H9 (cell line): ENCODE measurements at regions not wholly inside any gene's neighbourhood (a gene's known extent, or its start where the extent isn't known, plus 50 kb on each side); places are given as distances from the start of the nearest gene placed in this dataset.

ENCODE experiments used
- DNase-seq: peaks from one replicate; pipeline ENCODE4 v3.0.0-alpha.2; 2017
- H2AFZ ChIP-seq: one replicate; pipeline ENCODE4 v1.6.1; 2013; ENCODE audit warnings: mild to moderate bottlenecking, low read length, control low read depth, moderate library complexity
- H2AK5ac ChIP-seq: 2 replicates; pipeline ENCODE4 v1.6.1; 2013; ENCODE audit warnings: low read length, control low read depth, mixed read lengths; ENCODE audit not compliant: insufficient read length
- H2BK120ac ChIP-seq: one replicate; pipeline ENCODE4 v1.6.1; 2013; ENCODE audit warnings: low read depth, mild to moderate bottlenecking, low read length, control low read depth, inconsistent platforms; ENCODE audit not compliant: poor library complexity, severe bottlenecking
- H2BK12ac ChIP-seq: 2 replicates; pipeline ENCODE4 v1.6.1; 2013; ENCODE audit warnings: low read length, control low read depth, mixed read lengths, low read depth; ENCODE audit not compliant: insufficient read length
- H2BK15ac ChIP-seq: 2 replicates; pipeline ENCODE4 v1.6.1; 2013; ENCODE audit warnings: low read depth, low read length, control low read depth
- H2BK20ac ChIP-seq: one replicate; pipeline ENCODE4 v1.6.1; 2013; ENCODE audit warnings: low read depth, mild to moderate bottlenecking, low read length, control low read depth, inconsistent platforms; ENCODE audit not compliant: poor library complexity, severe bottlenecking
- H2BK5ac ChIP-seq: 2 replicates; pipeline ENCODE4 v1.6.1; 2013; ENCODE audit warnings: low read length, control low read depth, mixed read lengths; ENCODE audit not compliant: insufficient read length
- H3K14ac ChIP-seq: 2 replicates; pipeline ENCODE4 v1.6.1; 2013; ENCODE audit warnings: low read length, control low read depth; ENCODE audit not compliant: insufficient read depth
- H3K18ac ChIP-seq: 2 replicates; pipeline ENCODE4 v1.6.1; 2013; ENCODE audit warnings: low read depth, mild to moderate bottlenecking, mixed read lengths, low read length, control low read depth; ENCODE audit not compliant: insufficient read length
- H3K23ac ChIP-seq: 2 replicates; pipeline ENCODE4 v1.6.1; 2013; ENCODE audit warnings: low read length, control low read depth, mixed read lengths, low read depth; ENCODE audit not compliant: insufficient read length
- H3K23me2 ChIP-seq: 2 replicates; pipeline ENCODE4 v1.6.1; 2013; ENCODE audit warnings: low read depth, mild to moderate bottlenecking, mixed read lengths, low read length, control low read depth; ENCODE audit not compliant: insufficient read length, poor library complexity, severe bottlenecking
- H3K27ac ChIP-seq: 2 replicates; pipeline ENCODE4 v1.5.1; 2013; ENCODE audit warnings: low read length, control low read depth, mixed read lengths, low read depth; ENCODE audit not compliant: insufficient read length
- H3K27me3 ChIP-seq: 2 replicates; pipeline ENCODE4 v1.6.1; 2013; ENCODE audit warnings: low read length, control low read depth, inconsistent platforms; ENCODE audit not compliant: insufficient read depth
- H3K4ac ChIP-seq: 2 replicates; pipeline ENCODE4 v1.6.1; 2013; ENCODE audit warnings: low read depth, mild to moderate bottlenecking, control low read depth, inconsistent platforms, low read length, moderate library complexity
- H3K4me1 ChIP-seq: 2 replicates; pipeline ENCODE4 v1.6.1; 2013; ENCODE audit warnings: low read length, control low read depth, inconsistent platforms; ENCODE audit not compliant: insufficient read depth
- H3K4me2 ChIP-seq: 2 replicates; pipeline ENCODE4 v1.6.1; 2013; ENCODE audit warnings: low read length, control low read depth, mixed read lengths; ENCODE audit not compliant: insufficient read length, insufficient read depth
- H3K56ac ChIP-seq: 2 replicates; pipeline ENCODE4 v1.6.1; 2013; ENCODE audit warnings: low read depth, mild to moderate bottlenecking, mixed read lengths, low read length, control low read depth; ENCODE audit not compliant: insufficient read length
- H3K79me1 ChIP-seq: 2 replicates; pipeline ENCODE4 v1.6.1; 2013; ENCODE audit warnings: low read depth, mild to moderate bottlenecking, moderate library complexity, low read length, control low read depth, inconsistent platforms; ENCODE audit not compliant: insufficient read depth, poor library complexity, severe bottlenecking
- H3K79me2 ChIP-seq: 2 replicates; pipeline ENCODE4 v1.6.1; 2013; ENCODE audit warnings: low read length, control low read depth, inconsistent platforms; ENCODE audit not compliant: insufficient read depth
- H3K9ac ChIP-seq: 2 replicates; pipeline ENCODE4 v1.6.1; 2013; ENCODE audit warnings: low read length, control low read depth, mixed read lengths; ENCODE audit not compliant: insufficient read length; ENCODE audit errors: extremely low read depth
- H3K9me3 ChIP-seq: one replicate; pipeline ENCODE4 v1.6.1; 2013; ENCODE audit warnings: low read depth, low read length, inconsistent platforms; ENCODE audit not compliant: control insufficient read depth
- H3T11ph ChIP-seq: one replicate; pipeline ENCODE4 v1.6.1; 2013; ENCODE audit warnings: mild to moderate bottlenecking, low read length, control low read depth, inconsistent platforms
- H4K20me1 ChIP-seq: one replicate; pipeline ENCODE4 v1.6.1; 2013; ENCODE audit not compliant: control insufficient read depth, insufficient read length, insufficient read depth
- H4K5ac ChIP-seq: 2 replicates; pipeline ENCODE4 v1.6.1; 2013; ENCODE audit warnings: low read depth, mild to moderate bottlenecking, mixed read lengths, low read length, control low read depth; ENCODE audit not compliant: insufficient read length
- H4K8ac ChIP-seq: replicated peaks from 2 replicates; pipeline ENCODE4 v1.6.1; 2013; ENCODE audit warnings: low read length, control low read depth, mixed read lengths, low read depth; ENCODE audit not compliant: insufficient read length
- H4K91ac ChIP-seq: 2 replicates; pipeline ENCODE4 v1.6.1; 2013; ENCODE audit warnings: low read depth, mild to moderate bottlenecking, moderate library complexity, mixed read lengths, low read length, control low read depth; ENCODE audit not compliant: insufficient read length
- H3K27ac Mint-ChIP-seq, 3 experiments: 2 replicates in 2 of 3; 3 replicates in 1 of 3; pipeline ENCODE4 v1.8.0; 2020 to 2021; ENCODE audit warnings: mixed read lengths in 3 of 3, mild to moderate bottlenecking in 1 of 3, moderate library complexity in 1 of 3
- H3K27me3 Mint-ChIP-seq: 2 replicates; pipeline ENCODE4 v1.8.0; 2021; ENCODE audit warnings: low read depth, mild to moderate bottlenecking, moderate library complexity, mixed read lengths
- H3K36me3 Mint-ChIP-seq, 3 experiments: 2 replicates in 2 of 3; 3 replicates in 1 of 3; pipeline ENCODE4 v1.8.0; 2020 to 2021; ENCODE audit warnings: low read depth in 3 of 3, mixed read lengths in 3 of 3; ENCODE audit not compliant: insufficient read depth in 1 of 3
- H3K4me1 Mint-ChIP-seq, 2 experiments: 2 replicates each; pipeline ENCODE4 v1.8.0; 2020; ENCODE audit warnings: mixed read lengths in 2 of 2
- H3K4me3 Mint-ChIP-seq, 2 experiments: 2 replicates in 1 of 2; 3 replicates in 1 of 2; pipeline ENCODE4 v1.8.0; 2020 to 2021; ENCODE audit warnings: mild to moderate bottlenecking in 2 of 2, mixed read lengths in 2 of 2, moderate library complexity in 1 of 2
- H3K9me3 Mint-ChIP-seq, 2 experiments: 2 replicates in 1 of 2; 3 replicates in 1 of 2; pipeline ENCODE4 v1.8.0; 2020; ENCODE audit warnings: mild to moderate bottlenecking in 2 of 2, mixed read lengths in 2 of 2, moderate library complexity in 1 of 2
- CTCF ChIP-seq: fragments of 200-600 bp; sonication (generic); conservative IDR thresholded peaks from 3 replicates; pipeline ENCODE4 v1.8.0; 2021; ENCODE audit warnings: antibody characterized with exemption, mild to moderate bottlenecking
- WGBS: extraction: QIAGEN DNeasy Blood & Tissue Kit; methylation state at CpG from one replicate; pipeline ENCODE4 v1.1.7; 2013; ENCODE audit warnings: missing lambda C conversion rate, low lambda C conversion rate, mixed read lengths; ENCODE audit not compliant: insufficient read length; ENCODE audit errors: extremely low coverage; 5-methylcytosine and 5-hydroxymethylcytosine counted together

- Histone ChIP-seq H3K56ac (no peak overlapping the region), H2AFZ (no peak overlapping the region)
Measured at GRCh38 chr15:66617137-66618090, 51.6 kb upstream of the LCTL start.

More at GRCh38 chr15:66617137-66618090, 51.6 kb upstream of the LCTL start:
- Histone ChIP-seq H4K20me1 (no peaks in the 10 kb centered on the region), H3K9ac (no peak overlapping the region), H3K27me3 (no peaks in the 10 kb centered on the region; the same call in 1 of the 2 replicates), H2BK15ac (no peak overlapping the region), H3K4me1 (peaks cover 6% of the 10 kb centered on the region; the same call in 1 of the 2 replicates), H4K91ac (no peak overlapping the region), H2AK5ac (no peak overlapping the region), H3K9me3 (no peaks in the 10 kb centered on the region), H3K79me2 (no peaks in the 10 kb centered on the region), H4K5ac (no peak overlapping the region), H4K8ac (no peak overlapping the region), H3K27ac (no peak overlapping the region), H3K79me1 (no peaks in the 10 kb centered on the region), H2BK12ac (no peak overlapping the region), H3K23me2 (peaks cover 4% of the 10 kb centered on the region), H3K14ac (no peak overlapping the region; the same call in 1 of the 2 replicates), H2BK20ac (no peak overlapping the region), H3T11ph (no peak overlapping the region), H2BK5ac (no peak overlapping the region), H3K4ac (no peak overlapping the region), H3K4me2 (no peak overlapping the region), H2BK120ac (no peak overlapping the region), H3K18ac (peak overlapping the region; percentile 27), H3K23ac (no peak overlapping the region)
- no peak for TF ChIP-seq CTCF
- H3K27ac Mint-ChIP-seq: no peak overlapping the region; a peak in 2 of 7 replicates
- H3K9me3 Mint-ChIP-seq: no peaks in the 10 kb centered on the region
- H3K27me3 Mint-ChIP-seq: peaks cover 5% of the 10 kb centered on the region
- DNase-seq: no peak
- H3K4me3 Mint-ChIP-seq: no peak overlapping the region
- WGBS: no CpG with 5 or more reads among the region's 15 CpGs
- H3K4me1 Mint-ChIP-seq: peaks cover 39 to 41% of the 10 kb centered on the region in 2 experiments
- no peaks in the 10 kb centered on the region; a peak in 2 of 7 replicates for H3K36me3 Mint-ChIP-seq
